ENCODE measurements at regions not wholly inside any gene's neighbourhood (a gene's known extent, or its start where the extent isn't known, plus 50 kb on each side); places are given as distances from the start of the nearest gene placed in this dataset.
"Not testable (repeated sequence)": the region's sequence is repeated elsewhere in the genome, so short reads cannot be mapped to it uniquely, and the experiment has no call there.

- in situ Hi-C loops (cut with HindIII; ENCODE audit: low pct_unique_long_range_greater_than_20kb, low sequenced_read_pairs); DNase-seq (ENCODE audit: low read depth): not testable (repeated sequence)
These were observed 56.8 kb downstream of the SCGB2B2 start for GRCh38 chr19:34620134-34620533.

- DNase-seq (ENCODE audit: low read depth) = no peak
- in situ Hi-C loops (cut with HindIII; ENCODE audit: low pct_unique_long_range_greater_than_20kb, low sequenced_read_pairs) = no loop called here
These were observed 58.5 kb downstream of the SCGB2B2 start for GRCh38 chr19:34618410-34618809.

- DNase-seq (ENCODE audit: low read depth); in situ Hi-C loops (cut with HindIII; ENCODE audit: low pct_unique_long_range_greater_than_20kb, low sequenced_read_pairs): not testable (repeated sequence)
These were observed 59.0 kb downstream of the SCGB2B2 start for GRCh38 chr19:34617996-34618395.

- DNase-seq (ENCODE audit: low read depth) = no peak
- in situ Hi-C loops (cut with HindIII; ENCODE audit: low pct_unique_long_range_greater_than_20kb, low sequenced_read_pairs) = no loop called here
These were observed 74.0 kb downstream of the SCGB2B2 start for GRCh38 chr19:34603003-34603402.

- in situ Hi-C loops (cut with HindIII; ENCODE audit: low pct_unique_long_range_greater_than_20kb, low sequenced_read_pairs) = no loop called here
- DNase-seq (ENCODE audit: low read depth) = no peak
These were observed 75.9 kb downstream of the SCGB2B2 start for GRCh38 chr19:34601071-34601470.

- DNase-seq (ENCODE audit: low read depth) = no peak
- in situ Hi-C loops (cut with HindIII; ENCODE audit: low pct_unique_long_range_greater_than_20kb, low sequenced_read_pairs) = no loop called here
These were observed 76.6 kb downstream of the SCGB2B2 start for GRCh38 chr19:34600366-34600765.

GRCh38 chr19:34598217-34599155 lies 78.5 kb downstream of the SCGB2B2 start:
- DNase-seq (ENCODE audit: low read depth) = no peak

GRCh38 chr19:34597596-34597995 lies 79.4 kb downstream of the SCGB2B2 start:
- in situ Hi-C loops (cut with HindIII; ENCODE audit: low pct_unique_long_range_greater_than_20kb, low sequenced_read_pairs) = no loop called here
- no peak for DNase-seq (ENCODE audit: low read depth)

More at GRCh38 chr19:34598217-34599155, 78.5 kb downstream of the SCGB2B2 start:
- in situ Hi-C loops (cut with HindIII; ENCODE audit: low pct_unique_long_range_greater_than_20kb, low sequenced_read_pairs) = no loop called here

- DNase-seq (ENCODE audit: low read depth) = no peak
- in situ Hi-C loops (cut with HindIII; ENCODE audit: low pct_unique_long_range_greater_than_20kb, low sequenced_read_pairs) = no loop called here
These were observed 80.0 kb downstream of the SCGB2B2 start for GRCh38 chr19:34596989-34597388.

GRCh38 chr19:34596115-34596514 lies 80.8 kb downstream of the SCGB2B2 start:
- in situ Hi-C loops (cut with HindIII; ENCODE audit: low pct_unique_long_range_greater_than_20kb, low sequenced_read_pairs) = no loop called here
- DNase-seq (ENCODE audit: low read depth) = no peak

GRCh38 chr19:34595683-34596082 lies 81.3 kb downstream of the SCGB2B2 start:
- in situ Hi-C loops (cut with HindIII; ENCODE audit: low pct_unique_long_range_greater_than_20kb, low sequenced_read_pairs) = no loop called here
- DNase-seq (ENCODE audit: low read depth) = no peak

GRCh38 chr19:34590228-34590627 lies 86.7 kb downstream of the SCGB2B2 start:
- no peak for DNase-seq (ENCODE audit: low read depth)
- in situ Hi-C loops (cut with HindIII; ENCODE audit: low pct_unique_long_range_greater_than_20kb, low sequenced_read_pairs) = no loop called here

- DNase-seq (ENCODE audit: low read depth) = no peak
- in situ Hi-C loops (cut with HindIII; ENCODE audit: low pct_unique_long_range_greater_than_20kb, low sequenced_read_pairs) = no loop called here
These were observed 87.2 kb downstream of the SCGB2B2 start for GRCh38 chr19:34589730-34590129.

GRCh38 chr19:34588846-34589245 lies 88.1 kb downstream of the SCGB2B2 start:
- in situ Hi-C loops (cut with HindIII; ENCODE audit: low pct_unique_long_range_greater_than_20kb, low sequenced_read_pairs) = no loop called here
- no peak for DNase-seq (ENCODE audit: low read depth)

GRCh38 chr19:34588249-34588648 lies 88.7 kb downstream of the SCGB2B2 start:
- DNase-seq (ENCODE audit: low read depth) = no peak
- in situ Hi-C loops (cut with HindIII; ENCODE audit: low pct_unique_long_range_greater_than_20kb, low sequenced_read_pairs) = no loop called here

- in situ Hi-C loops (cut with HindIII; ENCODE audit: low pct_unique_long_range_greater_than_20kb, low sequenced_read_pairs) = no loop called here
- DNase-seq (ENCODE audit: low read depth) = no peak
These were observed 96.6 kb downstream of the SCGB2B2 start for GRCh38 chr19:34580408-34580807.

- in situ Hi-C loops (cut with HindIII; ENCODE audit: low pct_unique_long_range_greater_than_20kb, low sequenced_read_pairs) = no loop called here
- no peak for DNase-seq (ENCODE audit: low read depth)
These were observed 97.0 kb downstream of the SCGB2B2 start for GRCh38 chr19:34580055-34580336.

GRCh38 chr19:34579281-34580054 lies 97.5 kb downstream of the SCGB2B2 start:
- in situ Hi-C loops (cut with HindIII; ENCODE audit: low pct_unique_long_range_greater_than_20kb, low sequenced_read_pairs) = no loop called here
- DNase-seq (ENCODE audit: low read depth) = no peak

- in situ Hi-C loops (cut with HindIII; ENCODE audit: low pct_unique_long_range_greater_than_20kb, low sequenced_read_pairs) = no loop called here
These were observed 97.2 kb downstream of the WTIP start for GRCh38 chr19:34578751-34579150.

More at GRCh38 chr19:34578751-34579150, 97.2 kb downstream of the WTIP start:
- DNase-seq (ENCODE audit: low read depth) = no peak

Data from Caki2 (cell line).